NCI-H774 (cell line): ENCODE measurements at regions not wholly inside any gene's neighbourhood (a gene's known extent, or its start where the extent isn't known, plus 50 kb on each side); places are given as distances from the start of the nearest gene placed in this dataset.

Source experiments
- DNase-seq: peaks from one replicate; lab custom pipeline; 2025; lab: John Stamatoyannopoulos, UW

GRCh38 chr2:19543663-19544383 is 185.4 kb upstream of the OSR1 start:
- DNase-seq = no peak

- no peak for DNase-seq
Measured at GRCh38 chr2:19542796-19543662, 184.6 kb upstream of the OSR1 start.

- DNase-seq = no peak
Measured at GRCh38 chr2:19541884-19542283, 183.5 kb upstream of the OSR1 start.

- DNase-seq = no peak
Measured at GRCh38 chr2:19540739-19541525, 182.5 kb upstream of the OSR1 start.

GRCh38 chr2:19538411-19538963 is 180.1 kb upstream of the OSR1 start:
- DNase-seq = no peak

- no peak for DNase-seq
Measured at GRCh38 chr2:19536136-19536535, 177.7 kb upstream of the OSR1 start.

- DNase-seq = no peak
Measured at GRCh38 chr2:19532547-19533196, 174.2 kb upstream of the OSR1 start.

GRCh38 chr2:19529677-19530076 is 171.3 kb upstream of the OSR1 start:
- DNase-seq = no peak

GRCh38 chr2:19527771-19528170 is 169.3 kb upstream of the OSR1 start:
- DNase-seq = no peak

GRCh38 chr2:19525313-19525712 is 166.9 kb upstream of the OSR1 start:
- DNase-seq = no peak

GRCh38 chr2:19519045-19519444 is 160.6 kb upstream of the OSR1 start:
- no peak for DNase-seq

- no peak for DNase-seq
Measured at GRCh38 chr2:19507137-19507536, 148.7 kb upstream of the OSR1 start.

- no peak for DNase-seq
Measured at GRCh38 chr2:19505199-19506136, 147.0 kb upstream of the OSR1 start.

GRCh38 chr2:19504400-19505198 is 146.2 kb upstream of the OSR1 start:
- DNase-seq = no peak

- DNase-seq = no peak
Measured at GRCh38 chr2:19503915-19504314, 145.5 kb upstream of the OSR1 start.

- DNase-seq = no peak
Measured at GRCh38 chr2:19503406-19503805, 145.0 kb upstream of the OSR1 start.

GRCh38 chr2:19500126-19500525 is 141.7 kb upstream of the OSR1 start:
- no peak for DNase-seq

GRCh38 chr2:19496646-19497045 is 138.2 kb upstream of the OSR1 start:
- DNase-seq = no peak

- DNase-seq = no peak
Measured at GRCh38 chr2:19494241-19494640, 135.8 kb upstream of the OSR1 start.

GRCh38 chr2:19491796-19492195 is 133.4 kb upstream of the OSR1 start:
- DNase-seq = no peak
